ENCODE measurements at regions not wholly inside any gene's neighbourhood (a gene's known extent, or its start where the extent isn't known, plus 50 kb on each side); places are given as distances from the start of the nearest gene placed in this dataset.

GRCh38 chr6:5866547-5867051, 140.1 kb downstream of the NRN1 start:
- no peaks in the 10 kb centered on the region for H3K9me3 ChIP-seq (replicated peaks in 1 of 2; ENCODE audit: control insufficient read depth in 2 of 2, insufficient read depth in 1 of 2, low read depth in 1 of 2, low read length in 2 of 2)
- H2AFZ ChIP-seq (ENCODE audit: low read length): peak overlapping the region; percentile 59
- no peak overlapping the region for H4K91ac ChIP-seq (ENCODE audit: low read depth, low read length, poor library complexity)
- H3K4me3 ChIP-seq (ENCODE audit: low read length in 2 of 2): no peak overlapping the region
- no peaks in the 10 kb centered on the region for H3K79me1 ChIP-seq (ENCODE audit: low read depth, low read length)
- no CpG with 5 or more reads among the region's 4 CpGs for WGBS, 2 donors (ENCODE audit: extremely low coverage in 2 of 2, insufficient read length in 2 of 2, insufficient replicate concordance in 1 of 2)
- no peak for DNase-seq (ENCODE audit: low spot score)
- no peak overlapping the region for H3K4ac ChIP-seq (ENCODE audit: low read length)
- H3K4me1 ChIP-seq (ENCODE audit: control insufficient read depth in 2 of 2, insufficient read depth in 1 of 2, low read depth in 1 of 2, low read length in 2 of 2): peaks cover 2 to 5% of the 10 kb centered on the region in 2 donors
- no peak overlapping the region for H3K9ac ChIP-seq (ENCODE audit: low read depth, low read length, poor library complexity)
- H4K8ac ChIP-seq (ENCODE audit: low read depth, low read length): no peak overlapping the region
- no peak overlapping the region for H2BK5ac ChIP-seq (ENCODE audit: low read length)
- no peak overlapping the region for H2BK15ac ChIP-seq (ENCODE audit: low read length)
- no peak overlapping the region for H3K23ac ChIP-seq (ENCODE audit: low read depth, low read length, poor library complexity)
- H2BK12ac ChIP-seq (ENCODE audit: low read length): no peak overlapping the region
- no peak overlapping the region for H3K14ac ChIP-seq (ENCODE audit: low read length)
- H2AK5ac ChIP-seq (ENCODE audit: low read depth, low read length): no peak overlapping the region
- peaks cover 0 to 9% (median 0%) of the 10 kb centered on the region in 3 experiments for H3K27me3 ChIP-seq (ENCODE audit: control insufficient read depth in 3 of 3, insufficient read depth in 3 of 3, low read depth in 1 of 3, low read length in 3 of 3)
- H3K18ac ChIP-seq (ENCODE audit: low read length): no peak overlapping the region
- no peaks in the 10 kb centered on the region for H3K36me3 ChIP-seq (replicated peaks in 1 of 2; ENCODE audit: control insufficient read depth in 2 of 2, insufficient read depth in 2 of 2, low read length in 2 of 2)
- H3K27ac ChIP-seq (replicated peaks; ENCODE audit: low read length): no peak overlapping the region
- H2BK120ac ChIP-seq (ENCODE audit: low read depth, low read length): no peak overlapping the region
- H3K4me2 ChIP-seq (ENCODE audit: insufficient read depth, low read length, poor library complexity, severe bottlenecking): no peak overlapping the region

- no peak overlapping the region for H2BK15ac ChIP-seq (ENCODE audit: low read length)
- H3K27ac ChIP-seq (replicated peaks; ENCODE audit: low read length): no peak overlapping the region
- H3K9ac ChIP-seq (ENCODE audit: low read depth, low read length, poor library complexity): no peak overlapping the region
- H3K14ac ChIP-seq (ENCODE audit: low read length): no peak overlapping the region
- no peak overlapping the region for H3K4me3 ChIP-seq (ENCODE audit: low read length in 2 of 2)
- no peak overlapping the region for H3K23ac ChIP-seq (ENCODE audit: low read depth, low read length, poor library complexity)
- DNase-seq (ENCODE audit: low spot score): no peak
- H2BK5ac ChIP-seq (ENCODE audit: low read length): no peak overlapping the region
- WGBS, 2 donors (ENCODE audit: extremely low coverage in 2 of 2, insufficient read length in 2 of 2, insufficient replicate concordance in 1 of 2): no CpG with 5 or more reads among the region's 3 CpGs
- no peaks in the 10 kb centered on the region for H3K9me3 ChIP-seq (replicated peaks in 1 of 2; ENCODE audit: control insufficient read depth in 2 of 2, insufficient read depth in 1 of 2, low read depth in 1 of 2, low read length in 2 of 2)
- H3K36me3 ChIP-seq (replicated peaks in 1 of 2; ENCODE audit: control insufficient read depth in 2 of 2, insufficient read depth in 2 of 2, low read length in 2 of 2): no peaks in the 10 kb centered on the region
- H3K79me1 ChIP-seq (ENCODE audit: low read depth, low read length): no peaks in the 10 kb centered on the region
- H4K8ac ChIP-seq (ENCODE audit: low read depth, low read length): no peak overlapping the region
- H2AFZ ChIP-seq (ENCODE audit: low read length): no peak overlapping the region
- no peak overlapping the region for H4K91ac ChIP-seq (ENCODE audit: low read depth, low read length, poor library complexity)
- H3K4me1 ChIP-seq (ENCODE audit: control insufficient read depth in 2 of 2, insufficient read depth in 1 of 2, low read depth in 1 of 2, low read length in 2 of 2): peaks cover 2 to 5% of the 10 kb centered on the region in 2 donors
- H3K4me2 ChIP-seq (ENCODE audit: insufficient read depth, low read length, poor library complexity, severe bottlenecking): no peak overlapping the region
- no peak overlapping the region for H2BK12ac ChIP-seq (ENCODE audit: low read length)
- H3K27me3 ChIP-seq (ENCODE audit: control insufficient read depth in 3 of 3, insufficient read depth in 3 of 3, low read depth in 1 of 3, low read length in 3 of 3): peaks cover 0 to 9% (median 0%) of the 10 kb centered on the region in 3 experiments
- H3K18ac ChIP-seq (ENCODE audit: low read length): no peak overlapping the region
- no peak overlapping the region for H2AK5ac ChIP-seq (ENCODE audit: low read depth, low read length)
- H2BK120ac ChIP-seq (ENCODE audit: low read depth, low read length): no peak overlapping the region
- no peak overlapping the region for H3K4ac ChIP-seq (ENCODE audit: low read length)
Observed at GRCh38 chr6:5865506-5866031, 141.2 kb downstream of the NRN1 start.

GRCh38 chr6:5860849-5861248, 145.9 kb downstream of the NRN1 start:
- Histone ChIP-seq H3K4me2 (ENCODE audit: insufficient read depth, low read length, poor library complexity, severe bottlenecking) (no peak overlapping the region), H2AK5ac (ENCODE audit: low read depth, low read length) (no peak overlapping the region), H3K36me3 (replicated peaks in 1 of 2; ENCODE audit: control insufficient read depth in 2 of 2, insufficient read depth in 2 of 2, low read length in 2 of 2) (no peaks in the 10 kb centered on the region), H4K8ac (ENCODE audit: low read depth, low read length) (no peak overlapping the region), H3K4me1 (ENCODE audit: control insufficient read depth in 2 of 2, insufficient read depth in 1 of 2, low read depth in 1 of 2, low read length in 2 of 2) (peaks cover 0 to 5% of the 10 kb centered on the region in 2 donors), H3K27me3 (ENCODE audit: control insufficient read depth in 3 of 3, insufficient read depth in 3 of 3, low read depth in 1 of 3, low read length in 3 of 3) (peaks cover 0 to 12% (median 0%) of the 10 kb centered on the region in 3 experiments), H2BK5ac (ENCODE audit: low read length) (no peak overlapping the region), H4K91ac (ENCODE audit: low read depth, low read length, poor library complexity) (no peak overlapping the region), H3K18ac (ENCODE audit: low read length) (no peak overlapping the region), H3K9me3 (replicated peaks in 1 of 2; ENCODE audit: control insufficient read depth in 2 of 2, insufficient read depth in 1 of 2, low read depth in 1 of 2, low read length in 2 of 2) (no peaks in the 10 kb centered on the region), H3K27ac (replicated peaks; ENCODE audit: low read length) (no peak overlapping the region), H3K14ac (ENCODE audit: low read length) (no peak overlapping the region), H2BK15ac (ENCODE audit: low read length) (no peak overlapping the region), H2BK120ac (ENCODE audit: low read depth, low read length) (no peak overlapping the region), H2BK12ac (ENCODE audit: low read length) (no peak overlapping the region), H3K9ac (ENCODE audit: low read depth, low read length, poor library complexity) (no peak overlapping the region), H3K4ac (ENCODE audit: low read length) (no peak overlapping the region), H3K23ac (ENCODE audit: low read depth, low read length, poor library complexity) (no peak overlapping the region), H2AFZ (ENCODE audit: low read length) (no peak overlapping the region), H3K79me1 (ENCODE audit: low read depth, low read length) (no peaks in the 10 kb centered on the region), H3K4me3 (ENCODE audit: low read length in 2 of 2) (no peak overlapping the region)
- WGBS, 2 donors (ENCODE audit: extremely low coverage in 2 of 2, insufficient read length in 2 of 2, insufficient replicate concordance in 1 of 2): no CpG with 5 or more reads among the region's 5 CpGs
- no peak for DNase-seq (ENCODE audit: low spot score)

GRCh38 chr6:5855787-5856470, 150.8 kb downstream of the NRN1 start:
- no peaks in the 10 kb centered on the region for H3K79me1 ChIP-seq (ENCODE audit: low read depth, low read length)
- no peak overlapping the region for H2AFZ ChIP-seq (ENCODE audit: low read length)
- H3K27me3 ChIP-seq (ENCODE audit: control insufficient read depth in 3 of 3, insufficient read depth in 3 of 3, low read depth in 1 of 3, low read length in 3 of 3): peaks cover 0 to 30% (median 0%) of the 10 kb centered on the region in 3 experiments
- H2BK15ac ChIP-seq (ENCODE audit: low read length): no peak overlapping the region
- H3K4me3 ChIP-seq (ENCODE audit: low read length in 2 of 2): no peak overlapping the region
- H4K8ac ChIP-seq (ENCODE audit: low read depth, low read length): no peak overlapping the region
- no peaks in the 10 kb centered on the region for H3K9me3 ChIP-seq (replicated peaks in 1 of 2; ENCODE audit: control insufficient read depth in 2 of 2, insufficient read depth in 1 of 2, low read depth in 1 of 2, low read length in 2 of 2)
- peak overlapping the region; percentile 38 for H3K27ac ChIP-seq (replicated peaks; ENCODE audit: low read length)
- no peak overlapping the region for H3K4me2 ChIP-seq (ENCODE audit: insufficient read depth, low read length, poor library complexity, severe bottlenecking)
- WGBS, 2 donors (ENCODE audit: extremely low coverage in 2 of 2, insufficient read length in 2 of 2, insufficient replicate concordance in 1 of 2): no CpG with 5 or more reads among the region's 9 CpGs
- no peak overlapping the region for H3K9ac ChIP-seq (ENCODE audit: low read depth, low read length, poor library complexity)
- peak overlapping the region; percentile 2 for H3K23ac ChIP-seq (ENCODE audit: low read depth, low read length, poor library complexity)
- peak overlapping the region; percentile 59 for H2BK12ac ChIP-seq (ENCODE audit: low read length)
- peak overlapping the region; percentile 4 for H2AK5ac ChIP-seq (ENCODE audit: low read depth, low read length)
- no peak for DNase-seq (ENCODE audit: low spot score)
- no peak overlapping the region for H2BK120ac ChIP-seq (ENCODE audit: low read depth, low read length)
- no peak overlapping the region for H2BK5ac ChIP-seq (ENCODE audit: low read length)
- peaks cover 3 to 10% of the 10 kb centered on the region in 2 donors for H3K4me1 ChIP-seq (ENCODE audit: control insufficient read depth in 2 of 2, insufficient read depth in 1 of 2, low read depth in 1 of 2, low read length in 2 of 2)
- H3K14ac ChIP-seq (ENCODE audit: low read length): no peak overlapping the region
- H3K18ac ChIP-seq (ENCODE audit: low read length): peak overlapping the region; percentile 76
- no peaks in the 10 kb centered on the region for H3K36me3 ChIP-seq (replicated peaks in 1 of 2; ENCODE audit: control insufficient read depth in 2 of 2, insufficient read depth in 2 of 2, low read length in 2 of 2)
- H3K4ac ChIP-seq (ENCODE audit: low read length): no peak overlapping the region
- H4K91ac ChIP-seq (ENCODE audit: low read depth, low read length, poor library complexity): no peak overlapping the region

Measured in neuronal stem cell (in vitro differentiated cells).